Type B pancreatic cell (in vitro differentiated cells): ENCODE measurements at regions not wholly inside any gene's neighbourhood (a gene's known extent, or its start where the extent isn't known, plus 50 kb on each side); places are given as distances from the start of the nearest gene placed in this dataset.

ENCODE experiments used
- DNase-seq: peaks from one replicate; pipeline ENCODE4 v3.0.0; 2021; ENCODE audit warnings: mixed read lengths; ENCODE audit not compliant: unreplicated experiment; ENCODE audit errors: extremely low spot score
- H3K27ac Mint-ChIP-seq: 2 replicates; pipeline ENCODE4 v1.8.0; 2021; ENCODE audit warnings: mild to moderate bottlenecking, mixed read lengths
- H3K27me3 Mint-ChIP-seq: 2 replicates; pipeline ENCODE4 v1.8.0; 2021; ENCODE audit warnings: mixed read lengths
- H3K36me3 Mint-ChIP-seq: 2 replicates; pipeline ENCODE4 v1.8.0; 2021; ENCODE audit warnings: mixed read lengths
- H3K4me1 Mint-ChIP-seq: one replicate; pipeline ENCODE4 v1.8.0; 2021; ENCODE audit warnings: mixed read lengths; ENCODE audit not compliant: unreplicated experiment
- H3K4me3 Mint-ChIP-seq: 2 replicates; pipeline ENCODE4 v1.8.0; 2021; ENCODE audit warnings: mild to moderate bottlenecking, mixed read lengths
- H3K9me3 Mint-ChIP-seq: 2 replicates; pipeline ENCODE4 v1.8.0; 2021; ENCODE audit warnings: mixed read lengths
- CTCF ChIP-seq: fragments of 200-600 bp; sonication (generic); conservative IDR thresholded peaks from 2 replicates; pipeline ENCODE4 v1.5.0; 2021; ENCODE audit warnings: antibody characterized with exemption, mild to moderate bottlenecking

- DNase-seq, result no peak
- Mint-ChIP-seq H3K4me3 (no peak overlapping the region), H3K36me3 (no peaks in the 10 kb centered on the region), H3K27ac (no peak overlapping the region), H3K4me1 (no peaks in the 10 kb centered on the region), H3K9me3 (peaks cover 12% of the 10 kb centered on the region), H3K27me3 (no peaks in the 10 kb centered on the region)
- no peak for TF ChIP-seq CTCF
These were observed 74.3 kb downstream of the ETS2 start for GRCh38 chr21:38879912-38880576.

- Mint-ChIP-seq H3K36me3 (no peaks in the 10 kb centered on the region), H3K27me3 (no peaks in the 10 kb centered on the region), H3K4me1 (no peaks in the 10 kb centered on the region), H3K9me3 (peaks cover 5% of the 10 kb centered on the region), H3K4me3 (no peak overlapping the region), H3K27ac (no peak overlapping the region)
- TF ChIP-seq CTCF, result no peak
- DNase-seq, result no peak
These were observed 72.8 kb downstream of the ETS2 start for GRCh38 chr21:38878379-38879179.

- no peaks in the 10 kb centered on the region for H3K27me3 Mint-ChIP-seq
- DNase-seq, result no peak
- no peak overlapping the region for H3K4me3 Mint-ChIP-seq
- no peaks in the 10 kb centered on the region for H3K36me3 Mint-ChIP-seq
- no peaks in the 10 kb centered on the region for H3K4me1 Mint-ChIP-seq
- H3K9me3 Mint-ChIP-seq, result no peaks in the 10 kb centered on the region
- no peak overlapping the region for H3K27ac Mint-ChIP-seq
- no peak for TF ChIP-seq CTCF
These were observed 70.2 kb downstream of the ETS2 start for GRCh38 chr21:38875694-38876492.
